Dendritic cell treated with granulocyte-macrophage colony-stimulating factor and Interleukin-4, amounts not matched to agents 40 ng/mL and 50 ng/mL, for 4 days (primary cell): ENCODE measurements at regions not wholly inside any gene's neighbourhood (a gene's known extent, or its start where the extent isn't known, plus 50 kb on each side); places are given as distances from the start of the nearest gene placed in this dataset.

Source experiments
- H3K27ac Mint-ChIP-seq: one replicate; pipeline ENCODE4 v1.8.0; 2022; ENCODE audit warnings: mild to moderate bottlenecking, mixed read lengths
- H3K27me3 Mint-ChIP-seq: one replicate; pipeline ENCODE4 v1.8.0; 2022; ENCODE audit warnings: mild to moderate bottlenecking, mixed read lengths
- H3K36me3 Mint-ChIP-seq: one replicate; pipeline ENCODE4 v1.8.0; 2022; ENCODE audit warnings: low read depth, mixed read lengths
- H3K4me1 Mint-ChIP-seq: one replicate; pipeline ENCODE4 v1.8.0; 2022; ENCODE audit warnings: low read depth, mixed read lengths
- H3K4me3 Mint-ChIP-seq: one replicate; pipeline ENCODE4 v1.8.0; 2022; ENCODE audit warnings: mild to moderate bottlenecking, moderate library complexity, mixed read lengths
- H3K9me3 Mint-ChIP-seq: one replicate; pipeline ENCODE4 v1.8.0; 2022; ENCODE audit warnings: mixed read lengths
- intact Hi-C: fragments of 100-400 bp; cut with micrococcal nuclease; formaldehyde crosslinking; loops from one replicate; pipeline ENCODE4 v1.15.0; 2022

- no peaks in the 10 kb centered on the region for H3K4me1 Mint-ChIP-seq
- no peak overlapping the region for H3K27ac Mint-ChIP-seq
- H3K9me3 Mint-ChIP-seq: no peaks in the 10 kb centered on the region
- no peak overlapping the region for H3K4me3 Mint-ChIP-seq
- no peaks in the 10 kb centered on the region for H3K27me3 Mint-ChIP-seq
- H3K36me3 Mint-ChIP-seq: no peaks in the 10 kb centered on the region
- intact Hi-C loops: no loop called here
Measured at GRCh38 chr14:104429291-104429861, 150.2 kb upstream of the C14orf180 start.

GRCh38 chr14:104431351-104431928 lies 148.1 kb upstream of the C14orf180 start:
- Mint-ChIP-seq H3K9me3 (no peaks in the 10 kb centered on the region), H3K27me3 (no peaks in the 10 kb centered on the region), H3K4me1 (peaks cover 8% of the 10 kb centered on the region), H3K36me3 (no peaks in the 10 kb centered on the region), H3K4me3 (no peak overlapping the region), H3K27ac (no peak overlapping the region)
- intact Hi-C loops: no loop called here

GRCh38 chr14:104431929-104432541 lies 147.5 kb upstream of the C14orf180 start:
- peaks cover 10% of the 10 kb centered on the region for H3K4me1 Mint-ChIP-seq
- H3K36me3 Mint-ChIP-seq: no peaks in the 10 kb centered on the region
- H3K27ac Mint-ChIP-seq: no peak overlapping the region
- H3K9me3 Mint-ChIP-seq: no peaks in the 10 kb centered on the region
- H3K4me3 Mint-ChIP-seq: no peak overlapping the region
- intact Hi-C loops: no loop called here
- no peaks in the 10 kb centered on the region for H3K27me3 Mint-ChIP-seq

GRCh38 chr14:104432611-104433231 lies 146.8 kb upstream of the C14orf180 start:
- Mint-ChIP-seq H3K27me3 (no peaks in the 10 kb centered on the region), H3K9me3 (no peaks in the 10 kb centered on the region), H3K36me3 (no peaks in the 10 kb centered on the region), H3K27ac (no peak overlapping the region), H3K4me3 (no peak overlapping the region), H3K4me1 (peaks cover 10% of the 10 kb centered on the region)
- intact Hi-C loops: no loop called here

GRCh38 chr14:104433401-104434213 lies 146.0 kb upstream of the C14orf180 start:
- H3K9me3 Mint-ChIP-seq: no peaks in the 10 kb centered on the region
- H3K27ac Mint-ChIP-seq: no peak overlapping the region
- H3K36me3 Mint-ChIP-seq: no peaks in the 10 kb centered on the region
- intact Hi-C loops: no loop called here
- H3K27me3 Mint-ChIP-seq: no peaks in the 10 kb centered on the region
- H3K4me1 Mint-ChIP-seq: peaks cover 10% of the 10 kb centered on the region
- H3K4me3 Mint-ChIP-seq: no peak overlapping the region

- Mint-ChIP-seq H3K9me3 (no peaks in the 10 kb centered on the region), H3K27me3 (no peaks in the 10 kb centered on the region), H3K27ac (no peak overlapping the region), H3K4me3 (no peak overlapping the region), H3K36me3 (no peaks in the 10 kb centered on the region), H3K4me1 (peaks cover 10% of the 10 kb centered on the region)
- intact Hi-C loops: no loop called here
Measured at GRCh38 chr14:104434214-104435076, 145.1 kb upstream of the C14orf180 start.

- intact Hi-C loops: no loop called here
- Mint-ChIP-seq H3K27ac (peak overlapping the region; percentile 48), H3K9me3 (no peaks in the 10 kb centered on the region), H3K4me1 (peaks cover 10% of the 10 kb centered on the region), H3K4me3 (peak overlapping the region; percentile 67), H3K27me3 (no peaks in the 10 kb centered on the region), H3K36me3 (no peaks in the 10 kb centered on the region)
Measured at GRCh38 chr14:104435147-104436046, 144.2 kb upstream of the C14orf180 start.

GRCh38 chr14:104436047-104436591 lies 143.4 kb upstream of the C14orf180 start:
- Mint-ChIP-seq H3K4me1 (peaks cover 10% of the 10 kb centered on the region), H3K36me3 (no peaks in the 10 kb centered on the region), H3K27ac (peak overlapping the region; percentile 48), H3K4me3 (peak overlapping the region; percentile 67), H3K9me3 (no peaks in the 10 kb centered on the region), H3K27me3 (no peaks in the 10 kb centered on the region)
- intact Hi-C loops: no loop called here

- Mint-ChIP-seq H3K4me3 (no peak overlapping the region), H3K27ac (peak overlapping the region; percentile 48), H3K4me1 (peaks cover 10% of the 10 kb centered on the region), H3K27me3 (no peaks in the 10 kb centered on the region), H3K36me3 (no peaks in the 10 kb centered on the region), H3K9me3 (no peaks in the 10 kb centered on the region)
- intact Hi-C loops: no loop called here
Measured at GRCh38 chr14:104436741-104437701, 142.5 kb upstream of the C14orf180 start.

- Mint-ChIP-seq H3K4me1 (peaks cover 10% of the 10 kb centered on the region), H3K36me3 (no peaks in the 10 kb centered on the region), H3K27me3 (no peaks in the 10 kb centered on the region), H3K27ac (no peak overlapping the region), H3K9me3 (no peaks in the 10 kb centered on the region), H3K4me3 (no peak overlapping the region)
- intact Hi-C loops: no loop called here
Measured at GRCh38 chr14:104437703-104438102, 141.9 kb upstream of the C14orf180 start.

- H3K4me3 Mint-ChIP-seq: no peak overlapping the region
- H3K4me1 Mint-ChIP-seq: peaks cover 10% of the 10 kb centered on the region
- no peaks in the 10 kb centered on the region for H3K36me3 Mint-ChIP-seq
- intact Hi-C loops: no loop called here
- H3K27ac Mint-ChIP-seq: no peak overlapping the region
- no peaks in the 10 kb centered on the region for H3K9me3 Mint-ChIP-seq
- H3K27me3 Mint-ChIP-seq: no peaks in the 10 kb centered on the region
Measured at GRCh38 chr14:104438166-104438887, 141.2 kb upstream of the C14orf180 start.
